ENCODE measurements at regions not wholly inside any gene's neighbourhood (a gene's known extent, or its start where the extent isn't known, plus 50 kb on each side); places are given as distances from the start of the nearest gene placed in this dataset.

DNA sequence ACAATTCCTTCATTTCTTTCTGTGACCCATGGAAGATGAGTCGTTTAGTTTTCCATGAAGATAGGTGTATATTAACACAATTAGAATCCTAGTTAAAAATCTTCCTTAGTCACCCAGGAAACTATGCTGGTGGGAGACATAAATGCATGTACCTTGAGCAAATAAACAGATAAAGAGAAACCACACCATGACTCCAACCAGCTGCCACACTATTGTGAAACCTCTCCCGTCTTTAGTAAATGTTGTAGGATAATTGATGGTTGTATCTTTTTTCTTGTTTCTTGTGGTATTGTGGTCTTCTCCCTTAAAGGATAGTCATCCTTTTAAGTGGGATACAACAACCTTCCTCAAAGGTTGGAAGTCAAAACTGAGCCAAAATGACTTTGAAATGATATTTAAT is 103.8 kb upstream of the LEF1 start:
- no peaks in the 10 kb centered on the region for H3K36me3 ChIP-seq (ENCODE audit: control insufficient read depth in 1 of 2, insufficient read depth in 2 of 2, low read length in 2 of 2)
- H3K23ac ChIP-seq (ENCODE audit: low read length): no peak overlapping the region
- H3K79me2 ChIP-seq (ENCODE audit: control insufficient read depth, insufficient read depth, low read length, poor library complexity): no peaks in the 10 kb centered on the region
- H3K4ac ChIP-seq (ENCODE audit: low read depth, low read length): no peak overlapping the region
- no peak overlapping the region for H2BK5ac ChIP-seq (ENCODE audit: low read depth, low read length, poor library complexity)
- H4K91ac ChIP-seq (ENCODE audit: low read depth, low read length): no peak overlapping the region
- no peak overlapping the region for H4K12ac ChIP-seq (ENCODE audit: low read depth, low read length)
- no peak overlapping the region for H2BK12ac ChIP-seq (ENCODE audit: low read length)
- H3K9ac ChIP-seq (ENCODE audit: low read length): no peak overlapping the region
- no peaks in the 10 kb centered on the region for H3K79me1 ChIP-seq (ENCODE audit: low read length)
- no peak overlapping the region for H2BK120ac ChIP-seq (ENCODE audit: insufficient read depth, low read length, poor library complexity)
- H3K9me3 ChIP-seq (ENCODE audit: insufficient read depth, low read depth, low read length): no peaks in the 10 kb centered on the region
- no CpG with 5 or more reads among the region's 2 CpGs for WGBS (ENCODE audit: extremely low coverage, insufficient coverage, insufficient read length)
- H4K8ac ChIP-seq (ENCODE audit: low read depth, low read length): no peak overlapping the region
- no peak overlapping the region for H2AFZ ChIP-seq (ENCODE audit: insufficient read depth, low read length, poor library complexity)
- H3K18ac ChIP-seq (ENCODE audit: low read length): no peak overlapping the region
- H3K4me1 ChIP-seq (ENCODE audit: control insufficient read depth in 1 of 2, insufficient read depth in 2 of 2, low read length in 2 of 2): no peaks in the 10 kb centered on the region
- H3K4me3 ChIP-seq (ENCODE audit: low read depth, low read length): no peak overlapping the region
- H3K14ac ChIP-seq (ENCODE audit: low read length): no peak overlapping the region
- H3K4me2 ChIP-seq (ENCODE audit: low read length): no peak overlapping the region
- no peak for DNase-seq
- H3K27me3 ChIP-seq (ENCODE audit: insufficient read depth, low read length): no peaks in the 10 kb centered on the region
- H2AK5ac ChIP-seq (ENCODE audit: low read length): no peak overlapping the region
- H3K27ac ChIP-seq (ENCODE audit: low read depth, low read length): no peak overlapping the region

DNA sequence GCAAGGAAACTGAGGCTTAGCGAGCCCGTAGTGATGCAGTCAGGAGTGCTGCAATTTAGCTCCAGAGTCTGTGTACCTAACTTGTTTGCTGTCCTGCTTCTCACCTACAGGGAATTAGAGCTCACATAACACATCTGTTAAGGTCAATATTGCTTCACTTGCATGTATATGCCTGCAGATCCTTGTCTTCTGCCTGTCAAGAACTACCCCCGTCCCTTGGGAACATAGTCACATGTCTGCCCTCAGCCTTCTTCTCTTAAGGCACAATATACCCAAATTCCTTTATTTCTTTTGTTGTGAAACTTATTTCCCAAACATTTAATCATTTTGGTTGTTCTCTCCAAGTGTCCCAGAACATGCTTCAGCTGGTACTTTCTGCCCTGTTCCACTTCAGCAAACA is 103.3 kb upstream of the LEF1 start:
- WGBS (ENCODE audit: extremely low coverage, insufficient coverage, insufficient read length): no CpG with 5 or more reads among the region's 3 CpGs
- Histone ChIP-seq H3K9ac (ENCODE audit: low read length) (no peak overlapping the region), H3K4me3 (ENCODE audit: low read depth, low read length) (no peak overlapping the region), H3K79me1 (ENCODE audit: low read length) (no peaks in the 10 kb centered on the region), H3K36me3 (ENCODE audit: control insufficient read depth in 1 of 2, insufficient read depth in 2 of 2, low read length in 2 of 2) (no peaks in the 10 kb centered on the region), H3K4ac (ENCODE audit: low read depth, low read length) (no peak overlapping the region), H3K4me1 (ENCODE audit: control insufficient read depth in 1 of 2, insufficient read depth in 2 of 2, low read length in 2 of 2) (no peaks in the 10 kb centered on the region), H3K4me2 (ENCODE audit: low read length) (no peak overlapping the region), H3K9me3 (ENCODE audit: insufficient read depth, low read depth, low read length) (no peaks in the 10 kb centered on the region), H3K18ac (ENCODE audit: low read length) (no peak overlapping the region), H4K8ac (ENCODE audit: low read depth, low read length) (no peak overlapping the region), H4K12ac (ENCODE audit: low read depth, low read length) (no peak overlapping the region), H3K23ac (ENCODE audit: low read length) (no peak overlapping the region), H2AK5ac (ENCODE audit: low read length) (no peak overlapping the region), H2BK120ac (ENCODE audit: insufficient read depth, low read length, poor library complexity) (no peak overlapping the region), H2AFZ (ENCODE audit: insufficient read depth, low read length, poor library complexity) (no peak overlapping the region), H3K27me3 (ENCODE audit: insufficient read depth, low read length) (no peaks in the 10 kb centered on the region), H2BK5ac (ENCODE audit: low read depth, low read length, poor library complexity) (no peak overlapping the region), H2BK12ac (ENCODE audit: low read length) (no peak overlapping the region), H3K27ac (ENCODE audit: low read depth, low read length) (no peak overlapping the region), H3K79me2 (ENCODE audit: control insufficient read depth, insufficient read depth, low read length, poor library complexity) (no peaks in the 10 kb centered on the region), H4K91ac (ENCODE audit: low read depth, low read length) (no peak overlapping the region), H3K14ac (ENCODE audit: low read length) (no peak overlapping the region)
- no peak for DNase-seq

DNA sequence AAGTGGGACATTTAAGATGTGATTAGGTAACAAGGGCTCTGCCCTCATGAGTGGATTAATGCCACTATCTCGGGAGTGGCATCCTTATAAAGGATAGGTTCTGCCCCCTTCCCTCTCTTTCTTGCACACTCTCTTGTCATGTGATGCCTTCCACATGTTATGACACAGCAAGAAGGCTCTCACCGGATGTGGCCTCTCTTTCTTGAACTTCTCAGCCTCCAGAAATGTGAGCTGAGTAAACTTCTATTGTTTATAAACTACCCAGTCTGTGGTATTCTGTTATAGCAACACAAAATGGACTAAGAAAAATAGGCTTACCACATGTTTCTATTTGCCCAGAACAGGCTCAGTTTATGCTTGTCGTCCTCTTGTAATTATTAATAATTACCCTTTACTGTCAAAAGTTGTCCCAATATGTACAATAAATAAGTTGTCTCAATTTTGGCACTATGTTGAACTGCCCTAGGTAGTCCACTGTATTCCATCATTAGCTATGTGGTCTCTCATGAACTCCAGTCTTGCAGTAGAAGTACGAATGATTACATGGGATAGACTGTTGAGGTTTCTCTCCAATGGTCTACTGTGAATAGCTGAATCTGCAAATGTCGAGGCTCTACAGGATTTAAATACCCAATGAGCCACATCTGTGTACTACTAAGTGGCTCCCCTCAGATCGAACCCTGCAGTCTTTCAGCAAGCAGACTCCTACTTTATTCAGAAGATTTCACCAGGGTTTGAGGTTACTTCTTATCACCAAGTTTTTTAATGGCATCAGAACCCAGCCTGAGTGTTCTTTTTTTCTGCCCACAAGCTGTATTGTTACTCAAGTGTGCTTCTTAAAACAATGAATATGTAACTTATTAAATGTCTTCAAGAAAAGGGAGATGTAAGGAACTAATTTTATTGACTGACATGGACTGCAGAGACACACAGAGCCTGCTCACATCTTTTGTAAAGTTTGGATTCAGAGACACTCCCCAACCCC is 102.0 kb upstream of the LEF1 start:
- H3K79me2 ChIP-seq (ENCODE audit: control insufficient read depth, insufficient read depth, low read length, poor library complexity): no peaks in the 10 kb centered on the region
- H3K27ac ChIP-seq (ENCODE audit: low read depth, low read length): no peak overlapping the region
- H3K18ac ChIP-seq (ENCODE audit: low read length): no peak overlapping the region
- H2BK120ac ChIP-seq (ENCODE audit: insufficient read depth, low read length, poor library complexity): no peak overlapping the region
- no peak overlapping the region for H3K4ac ChIP-seq (ENCODE audit: low read depth, low read length)
- WGBS (ENCODE audit: extremely low coverage, insufficient coverage, insufficient read length): no CpG with 5 or more reads among the region's 6 CpGs
- no peak overlapping the region for H2AK5ac ChIP-seq (ENCODE audit: low read length)
- no peaks in the 10 kb centered on the region for H3K4me1 ChIP-seq (ENCODE audit: control insufficient read depth in 1 of 2, insufficient read depth in 2 of 2, low read length in 2 of 2)
- H4K8ac ChIP-seq (ENCODE audit: low read depth, low read length): no peak overlapping the region
- no peak overlapping the region for H2BK5ac ChIP-seq (ENCODE audit: low read depth, low read length, poor library complexity)
- no peak overlapping the region for H3K23ac ChIP-seq (ENCODE audit: low read length)
- H3K79me1 ChIP-seq (ENCODE audit: low read length): no peaks in the 10 kb centered on the region
- H3K9me3 ChIP-seq (ENCODE audit: insufficient read depth, low read depth, low read length): no peaks in the 10 kb centered on the region
- no peak overlapping the region for H2AFZ ChIP-seq (ENCODE audit: insufficient read depth, low read length, poor library complexity)
- H3K4me2 ChIP-seq (ENCODE audit: low read length): no peak overlapping the region
- no peak for DNase-seq
- no peak overlapping the region for H3K14ac ChIP-seq (ENCODE audit: low read length)
- H4K91ac ChIP-seq (ENCODE audit: low read depth, low read length): no peak overlapping the region
- no peak overlapping the region for H3K4me3 ChIP-seq (ENCODE audit: low read depth, low read length)
- no peak overlapping the region for H2BK12ac ChIP-seq (ENCODE audit: low read length)
- no peaks in the 10 kb centered on the region for H3K36me3 ChIP-seq (ENCODE audit: control insufficient read depth in 1 of 2, insufficient read depth in 2 of 2, low read length in 2 of 2)
- H4K12ac ChIP-seq (ENCODE audit: low read depth, low read length): no peak overlapping the region
- H3K9ac ChIP-seq (ENCODE audit: low read length): no peak overlapping the region
- H3K27me3 ChIP-seq (ENCODE audit: insufficient read depth, low read length): no peaks in the 10 kb centered on the region

DNA sequence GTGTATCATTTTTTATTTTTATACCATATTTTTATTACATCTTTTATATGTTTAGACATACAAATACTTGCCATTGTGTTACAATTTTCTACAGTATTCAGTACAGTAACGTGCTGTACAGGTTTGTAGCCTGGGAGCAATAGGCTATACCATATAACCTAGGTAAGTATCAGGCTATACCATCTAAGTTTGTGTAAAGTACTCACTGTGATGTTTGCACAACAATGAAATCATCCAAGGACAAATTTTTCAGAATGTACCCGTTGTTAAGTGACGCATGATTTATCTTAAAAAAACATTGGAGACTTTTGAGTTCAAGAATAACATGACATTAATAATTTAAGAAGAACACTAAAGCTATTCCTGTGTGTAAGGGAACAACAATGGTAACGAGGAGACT is 96.0 kb upstream of the LEF1 start:
- H2BK12ac ChIP-seq (ENCODE audit: low read length): no peak overlapping the region
- no peak overlapping the region for H3K9ac ChIP-seq (ENCODE audit: low read length)
- H2AK5ac ChIP-seq (ENCODE audit: low read length): no peak overlapping the region
- H2BK5ac ChIP-seq (ENCODE audit: low read depth, low read length, poor library complexity): no peak overlapping the region
- no peak overlapping the region for H3K4me2 ChIP-seq (ENCODE audit: low read length)
- WGBS (ENCODE audit: extremely low coverage, insufficient coverage, insufficient read length): no CpG with 5 or more reads among the region's 4 CpGs
- no peak overlapping the region for H3K4ac ChIP-seq (ENCODE audit: low read depth, low read length)
- no peaks in the 10 kb centered on the region for H3K9me3 ChIP-seq (ENCODE audit: insufficient read depth, low read depth, low read length)
- no peak overlapping the region for H2BK120ac ChIP-seq (ENCODE audit: insufficient read depth, low read length, poor library complexity)
- H4K8ac ChIP-seq (ENCODE audit: low read depth, low read length): no peak overlapping the region
- H3K36me3 ChIP-seq (ENCODE audit: control insufficient read depth in 1 of 2, insufficient read depth in 2 of 2, low read length in 2 of 2): no peaks in the 10 kb centered on the region
- no peak overlapping the region for H2AFZ ChIP-seq (ENCODE audit: insufficient read depth, low read length, poor library complexity)
- H3K23ac ChIP-seq (ENCODE audit: low read length): no peak overlapping the region
- no peak overlapping the region for H3K4me3 ChIP-seq (ENCODE audit: low read depth, low read length)
- no peak overlapping the region for H3K14ac ChIP-seq (ENCODE audit: low read length)
- no peaks in the 10 kb centered on the region for H3K79me1 ChIP-seq (ENCODE audit: low read length)
- DNase-seq: no peak
- H3K18ac ChIP-seq (ENCODE audit: low read length): no peak overlapping the region
- no peaks in the 10 kb centered on the region for H3K79me2 ChIP-seq (ENCODE audit: control insufficient read depth, insufficient read depth, low read length, poor library complexity)
- H3K27me3 ChIP-seq (ENCODE audit: insufficient read depth, low read length): no peaks in the 10 kb centered on the region
- no peak overlapping the region for H4K91ac ChIP-seq (ENCODE audit: low read depth, low read length)
- no peak overlapping the region for H4K12ac ChIP-seq (ENCODE audit: low read depth, low read length)
- H3K4me1 ChIP-seq (ENCODE audit: control insufficient read depth in 1 of 2, insufficient read depth in 2 of 2, low read length in 2 of 2): peaks cover 0 to 7% of the 10 kb centered on the region in 2 experiments
- no peak overlapping the region for H3K27ac ChIP-seq (ENCODE audit: low read depth, low read length)

Data from trophoblast cell (in vitro differentiated cells and primary cell).